ENCODE measurements at regions not wholly inside any gene's neighbourhood (a gene's known extent, or its start where the extent isn't known, plus 50 kb on each side); places are given as distances from the start of the nearest gene placed in this dataset.

DNA sequence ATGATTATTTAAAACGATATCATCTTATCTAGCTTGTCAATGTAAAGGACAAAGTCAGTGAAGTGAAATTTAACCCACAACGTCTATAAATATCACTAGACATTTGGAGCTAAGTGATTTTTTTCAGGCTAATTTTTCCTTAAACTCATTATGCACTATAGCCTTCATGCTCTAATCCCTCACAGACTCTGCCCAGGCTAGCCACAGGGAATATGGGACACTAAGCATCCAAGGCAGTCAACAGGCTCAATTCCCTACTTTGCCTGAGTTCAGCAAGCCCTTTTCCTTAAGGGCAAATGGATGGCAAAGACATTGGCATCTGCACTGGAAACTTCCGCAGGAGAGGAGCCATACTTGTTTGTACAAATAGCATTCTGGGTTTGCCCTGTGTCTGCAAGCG lies 577.0 kb downstream of the LMO4 start:
- no peak for TF ChIP-seq POLR2AphosphoS5 (IDR thresholded peaks at IDR 0.05; ENCODE audit: low read depth, low read length)
- TF ChIP-seq, protein P1, sequence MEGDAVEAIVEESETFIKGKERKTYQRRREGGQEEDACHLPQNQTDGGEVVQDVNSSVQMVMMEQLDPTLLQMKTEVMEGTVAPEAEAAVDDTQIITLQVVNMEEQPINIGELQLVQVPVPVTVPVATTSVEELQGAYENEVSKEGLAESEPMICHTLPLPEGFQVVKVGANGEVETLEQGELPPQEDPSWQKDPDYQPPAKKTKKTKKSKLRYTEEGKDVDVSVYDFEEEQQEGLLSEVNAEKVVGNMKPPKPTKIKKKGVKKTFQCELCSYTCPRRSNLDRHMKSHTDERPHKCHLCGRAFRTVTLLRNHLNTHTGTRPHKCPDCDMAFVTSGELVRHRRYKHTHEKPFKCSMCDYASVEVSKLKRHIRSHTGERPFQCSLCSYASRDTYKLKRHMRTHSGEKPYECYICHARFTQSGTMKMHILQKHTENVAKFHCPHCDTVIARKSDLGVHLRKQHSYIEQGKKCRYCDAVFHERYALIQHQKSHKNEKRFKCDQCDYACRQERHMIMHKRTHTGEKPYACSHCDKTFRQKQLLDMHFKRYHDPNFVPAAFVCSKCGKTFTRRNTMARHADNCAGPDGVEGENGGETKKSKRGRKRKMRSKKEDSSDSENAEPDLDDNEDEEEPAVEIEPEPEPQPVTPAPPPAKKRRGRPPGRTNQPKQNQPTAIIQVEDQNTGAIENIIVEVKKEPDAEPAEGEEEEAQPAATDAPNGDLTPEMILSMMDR (IDR thresholded peaks at IDR 0.05) = no peak

Data from Panc1 (cell line).